ENCODE measurements at regions not wholly inside any gene's neighbourhood (a gene's known extent, or its start where the extent isn't known, plus 50 kb on each side); places are given as distances from the start of the nearest gene placed in this dataset.
"Not testable (repeated sequence)": the region's sequence is repeated elsewhere in the genome, so short reads cannot be mapped to it uniquely, and the experiment has no call there.

GRCh38 chr2:91559886-91560614 is 2868.6 kb downstream of the RPIA start:
- not testable (repeated sequence) for FAIRE-seq; DNase-seq (ENCODE audit: insufficient read length, low spot score)

DNA sequence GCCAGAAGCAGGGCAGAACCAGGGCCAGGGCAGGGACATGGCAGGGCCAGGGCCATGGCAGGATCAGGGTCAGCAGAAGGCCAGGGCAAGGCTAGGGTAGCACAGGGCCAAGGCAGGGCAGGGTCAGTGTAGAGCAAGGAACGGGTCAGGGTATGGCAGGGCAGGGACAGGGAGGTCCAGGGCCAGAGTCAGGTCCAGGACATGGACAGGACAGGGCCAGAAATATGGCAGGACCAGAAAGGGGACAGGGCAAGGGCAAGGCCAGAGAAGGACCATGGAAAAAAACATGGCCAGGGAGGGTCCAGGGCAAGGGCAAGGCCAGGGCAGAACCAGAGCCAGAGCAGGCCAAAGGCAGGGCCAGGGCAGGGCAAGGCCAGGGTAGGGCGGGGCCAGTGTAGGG is 2870.7 kb downstream of the RPIA start:
- DNase-seq (ENCODE audit: insufficient read length, low spot score); FAIRE-seq: not testable (repeated sequence)

DNA sequence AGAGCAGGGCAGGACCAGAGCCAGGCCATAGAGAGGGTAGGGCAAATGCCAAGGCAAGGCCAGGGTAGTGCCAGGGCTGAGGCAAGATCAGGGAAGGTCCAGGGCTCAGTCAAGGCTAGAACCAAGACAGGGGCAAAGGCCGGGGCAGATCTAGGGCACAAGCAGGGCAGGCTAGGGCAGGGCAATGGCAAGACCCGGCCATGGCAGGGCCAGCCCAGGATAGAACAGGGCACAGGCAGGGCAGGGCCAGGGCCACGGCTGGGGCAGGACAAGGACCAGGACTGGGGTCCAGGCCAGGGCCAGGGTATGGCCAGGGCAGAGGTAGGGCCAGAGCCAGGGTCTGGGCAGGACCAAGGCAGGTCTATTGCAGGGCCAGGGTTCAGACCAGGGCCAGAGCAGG is 2873.2 kb downstream of the RPIA start:
- DNase-seq (ENCODE audit: insufficient read length, low spot score); FAIRE-seq: not testable (repeated sequence)

GRCh38 chr2:91565689-91566430 is 2874.4 kb downstream of the RPIA start:
- not testable (repeated sequence) for FAIRE-seq

DNA sequence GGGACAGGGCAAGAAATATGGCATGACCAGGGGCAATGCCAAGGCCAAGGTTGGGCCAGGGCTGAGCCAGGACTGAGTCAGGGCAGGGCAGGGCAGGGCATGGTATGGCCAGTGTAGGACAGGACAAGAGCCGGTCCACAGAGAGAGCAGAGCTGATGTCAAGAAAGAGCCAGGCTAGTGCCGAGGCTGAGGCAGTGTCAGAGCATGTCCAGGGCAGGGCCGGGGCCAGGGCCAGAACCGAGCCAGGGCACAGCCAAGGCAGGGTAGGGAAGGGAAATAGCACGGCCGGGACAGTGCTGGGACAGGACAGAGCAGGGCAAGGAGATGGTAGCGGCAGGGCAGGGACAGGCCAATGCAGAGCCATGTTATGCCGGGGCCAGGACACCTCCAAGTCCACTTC is 2875.1 kb downstream of the RPIA start:
- FAIRE-seq; DNase-seq (ENCODE audit: insufficient read length, low spot score): not testable (repeated sequence)

More at GRCh38 chr2:91565689-91566430, 2874.4 kb downstream of the RPIA start:
- not testable (repeated sequence) for DNase-seq (ENCODE audit: insufficient read length, low spot score)

- FAIRE-seq; DNase-seq (ENCODE audit: insufficient read length, low spot score): not testable (repeated sequence)
These were observed 2876.3 kb downstream of the RPIA start for GRCh38 chr2:91567546-91568335.

GRCh38 chr2:91568391-91569338 is 2877.2 kb downstream of the RPIA start:
- not testable (repeated sequence) for DNase-seq (ENCODE audit: insufficient read length, low spot score); FAIRE-seq

GRCh38 chr2:91571239-91571923 is 2879.9 kb downstream of the RPIA start:
- not testable (repeated sequence) for FAIRE-seq; DNase-seq (ENCODE audit: insufficient read length, low spot score)

DNA sequence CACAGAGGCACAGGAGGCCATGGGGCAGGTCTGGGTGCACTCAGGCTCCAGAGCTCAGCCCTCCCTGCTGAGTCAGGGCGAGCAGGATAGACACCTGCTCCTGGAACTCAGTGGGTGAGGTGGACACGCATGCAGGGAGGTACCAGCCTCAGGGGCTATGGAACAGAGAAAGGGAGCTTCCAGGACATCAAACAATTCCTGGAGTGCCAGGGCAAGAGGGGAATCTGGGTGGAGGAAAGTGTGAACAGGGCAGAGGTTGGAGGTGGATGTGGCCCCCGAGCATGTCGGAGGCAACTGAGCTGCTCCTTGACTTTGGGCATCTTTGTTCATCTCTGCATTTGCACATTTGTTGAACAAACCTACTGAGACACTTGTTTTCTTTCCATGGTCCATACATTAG is 2881.5 kb downstream of the RPIA start:
- not testable (repeated sequence) for DNase-seq (ENCODE audit: insufficient read length, low spot score); FAIRE-seq

DNA sequence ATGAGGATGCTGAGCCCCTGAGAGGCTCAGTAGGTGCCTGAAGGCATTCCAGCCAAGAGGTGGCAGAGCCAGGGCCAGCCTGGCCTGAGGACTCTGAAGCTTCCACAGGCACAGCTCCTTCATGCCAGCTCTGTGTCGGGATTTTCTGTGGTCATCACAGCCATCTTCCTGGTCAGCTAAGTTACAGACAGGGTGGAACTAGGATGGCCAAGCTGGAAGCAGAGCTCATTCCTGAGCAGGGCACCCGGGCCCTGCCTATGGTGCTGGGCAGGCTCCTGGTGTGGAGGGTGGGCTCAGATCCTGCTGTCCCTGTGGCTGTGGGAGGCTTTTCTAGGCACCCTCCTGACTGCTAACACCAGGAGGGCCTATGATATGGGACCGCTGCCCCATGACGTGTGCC is 2882.3 kb downstream of the RPIA start:
- FAIRE-seq; DNase-seq (ENCODE audit: insufficient read length, low spot score): not testable (repeated sequence)

DNA sequence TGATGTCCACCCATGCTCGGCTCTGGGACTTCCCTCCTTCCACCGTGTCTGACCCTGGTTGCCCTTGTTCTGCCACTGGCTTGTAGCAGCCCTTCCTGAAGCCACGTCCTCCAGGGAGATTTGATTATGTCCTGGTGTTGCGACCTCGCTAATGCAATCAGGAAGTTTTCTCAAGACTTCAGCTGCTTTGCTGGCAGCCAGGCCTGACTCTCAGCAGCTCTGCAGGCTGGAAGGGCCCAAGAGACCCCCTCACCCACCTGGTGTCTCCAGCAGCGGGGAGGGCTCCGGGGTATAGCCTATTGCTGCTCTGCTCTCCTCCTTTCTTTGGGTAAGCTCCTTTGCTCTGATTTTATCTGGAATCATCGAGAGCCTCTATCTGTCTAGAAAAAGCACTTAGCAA is 2882.8 kb downstream of the RPIA start:
- FAIRE-seq; DNase-seq (ENCODE audit: insufficient read length, low spot score): not testable (repeated sequence)

- FAIRE-seq; DNase-seq (ENCODE audit: insufficient read length, low spot score): not testable (repeated sequence)
These were observed 2884.2 kb downstream of the RPIA start for GRCh38 chr2:91575701-91576100.

GRCh38 chr2:91577406-91577805 is 2885.9 kb downstream of the RPIA start:
- not testable (repeated sequence) for FAIRE-seq; DNase-seq (ENCODE audit: insufficient read length, low spot score)

GRCh38 chr2:91578678-91579077 is 2887.2 kb downstream of the RPIA start:
- FAIRE-seq; DNase-seq (ENCODE audit: insufficient read length, low spot score): not testable (repeated sequence)

- FAIRE-seq; DNase-seq (ENCODE audit: insufficient read length, low spot score): not testable (repeated sequence)
These were observed 2888.1 kb downstream of the RPIA start for GRCh38 chr2:91579555-91579954.

DNA sequence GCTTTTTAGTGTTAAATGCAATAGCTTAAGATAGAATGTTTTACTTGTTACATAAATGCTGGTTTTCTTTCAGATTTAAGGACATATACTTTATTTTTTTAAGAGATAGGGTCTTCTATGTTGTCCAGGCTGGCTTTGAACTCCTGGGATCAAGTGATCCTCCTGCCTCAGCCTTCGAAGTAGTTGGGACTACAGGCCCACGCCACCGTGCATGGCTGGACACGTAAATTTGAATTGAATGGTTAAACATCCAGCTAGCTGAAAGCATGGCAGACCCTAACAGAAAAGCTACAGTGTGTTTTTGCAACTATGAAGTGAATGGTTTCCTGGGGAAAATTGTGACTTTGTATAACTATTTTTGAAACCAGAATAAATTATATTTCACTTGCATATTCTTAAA is 2888.6 kb downstream of the RPIA start:
- DNase-seq (ENCODE audit: insufficient read length, low spot score); FAIRE-seq: not testable (repeated sequence)

DNA sequence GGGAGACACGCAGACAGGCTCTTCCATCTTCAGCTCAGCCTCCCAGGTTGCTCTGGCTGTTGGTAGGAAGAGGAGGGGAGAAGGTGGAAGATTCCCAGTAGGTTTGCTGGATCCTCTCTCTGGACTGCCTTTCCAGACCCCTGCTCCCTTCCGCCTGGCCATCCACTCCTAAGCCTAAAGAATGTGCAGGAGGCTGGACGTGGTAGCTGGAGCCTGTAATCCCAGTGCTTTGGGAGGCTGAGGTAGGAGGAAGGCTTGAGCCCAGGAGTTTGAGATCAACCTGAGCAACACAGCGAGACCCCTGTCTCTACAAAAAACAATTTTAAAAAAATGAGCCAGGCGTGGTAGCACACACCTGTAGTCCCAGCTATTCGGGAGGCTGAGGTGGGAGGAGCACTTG is 2895.6 kb downstream of the RPIA start:
- DNase-seq (ENCODE audit: insufficient read length, low spot score); FAIRE-seq: not testable (repeated sequence)

GRCh38 chr2:91587908-91588535 is 2896.5 kb downstream of the RPIA start:
- not testable (repeated sequence) for FAIRE-seq; DNase-seq (ENCODE audit: insufficient read length, low spot score)

All from D721Med (cell line).